ENCODE measurements at regions not wholly inside any gene's neighbourhood (a gene's known extent, or its start where the extent isn't known, plus 50 kb on each side); places are given as distances from the start of the nearest gene placed in this dataset.

DNA sequence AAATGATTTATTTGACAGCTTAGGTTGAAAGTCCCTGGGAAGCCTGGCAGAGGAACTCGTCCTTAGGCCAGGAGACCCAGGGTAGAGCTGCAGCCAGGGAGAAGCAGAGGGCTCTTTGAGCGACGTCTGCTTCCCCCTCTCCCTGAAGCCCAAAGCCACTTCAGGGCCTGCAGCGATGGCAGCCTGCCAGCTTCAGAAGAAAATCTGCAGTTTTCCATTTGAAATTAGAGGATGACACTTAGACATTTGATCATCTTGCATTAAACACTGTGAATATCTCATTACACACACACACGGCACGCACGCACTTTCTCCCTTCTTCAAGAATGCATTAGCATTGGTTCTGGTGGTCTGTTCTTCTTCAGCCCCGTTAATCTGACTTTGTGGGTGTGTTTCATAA lies 96.5 kb downstream of the PLEKHG1 start:
- Histone ChIP-seq H3K27me3 (ENCODE audit: control insufficient read depth in 1 of 2, insufficient read depth in 2 of 2, low read length in 2 of 2) (no peaks in the 10 kb centered on the region; a peak in 1 of 5 replicates), H2AFZ (ENCODE audit: low read length) (no peak overlapping the region), H3K9me3 (ENCODE audit: low read length) (no peaks in the 10 kb centered on the region), H3K4me3 (replicated peaks in 1 of 3; ENCODE audit: insufficient read depth in 1 of 3, low read depth in 2 of 3, low read length in 3 of 3) (no peak overlapping the region), H3K4me2 (ENCODE audit: low read depth, low read length) (no peak overlapping the region), H3K4me1 (ENCODE audit: insufficient read depth, low read length) (no peaks in the 10 kb centered on the region), H3K36me3 (replicated peaks in 1 of 2; ENCODE audit: control insufficient read depth in 1 of 2, insufficient read depth in 2 of 2, low read length in 2 of 2) (no peaks in the 10 kb centered on the region), H4K20me1 (ENCODE audit: insufficient read depth, low read length) (no peaks in the 10 kb centered on the region), H3K27ac (ENCODE audit: extremely low read length, insufficient read depth, low read length) (no peak overlapping the region), H3K9ac (ENCODE audit: insufficient read depth, low read depth, low read length) (no peak overlapping the region), H3K79me2 (ENCODE audit: insufficient read depth, low read length) (no peaks in the 10 kb centered on the region)
- intact Hi-C loops (cut with micrococcal nuclease; ENCODE audit: unreplicated experiment) (no loop called here), in situ Hi-C loops (cut with HindIII; ENCODE audit: extremely low pct_ligation_motif_present, low pct_unique_long_range_greater_than_20kb) (no loop called here)
- DNase-seq (ENCODE audit: low spot score) (no peak), ATAC-seq (no peak), FAIRE-seq (no peak)
- no peak for TF ChIP-seq MAFF (IDR thresholded peaks at IDR 0.05; ENCODE audit: low read depth, low read length)
- no peak for TF ChIP-seq ATF7-NPFF (CRISPR knock-in tag; IDR thresholded peaks at IDR 0.05; ENCODE audit: low read depth)
- no peak for TF ChIP-seq ZNF713 (CRISPR knock-in tag; IDR thresholded peaks at IDR 0.05)
- TF ChIP-seq, protein P1, sequence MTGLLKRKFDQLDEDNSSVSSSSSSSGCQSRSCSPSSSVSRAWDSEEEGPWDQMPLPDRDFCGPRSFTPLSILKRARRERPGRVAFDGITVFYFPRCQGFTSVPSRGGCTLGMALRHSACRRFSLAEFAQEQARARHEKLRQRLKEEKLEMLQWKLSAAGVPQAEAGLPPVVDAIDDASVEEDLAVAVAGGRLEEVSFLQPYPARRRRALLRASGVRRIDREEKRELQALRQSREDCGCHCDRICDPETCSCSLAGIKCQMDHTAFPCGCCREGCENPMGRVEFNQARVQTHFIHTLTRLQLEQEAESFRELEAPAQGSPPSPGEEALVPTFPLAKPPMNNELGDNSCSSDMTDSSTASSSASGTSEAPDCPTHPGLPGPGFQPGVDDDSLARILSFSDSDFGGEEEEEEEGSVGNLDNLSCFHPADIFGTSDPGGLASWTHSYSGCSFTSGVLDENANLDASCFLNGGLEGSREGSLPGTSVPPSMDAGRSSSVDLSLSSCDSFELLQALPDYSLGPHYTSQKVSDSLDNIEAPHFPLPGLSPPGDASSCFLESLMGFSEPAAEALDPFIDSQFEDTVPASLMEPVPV (CRISPR knock-in tag; IDR thresholded peaks at IDR 0.05): no peak
- TF ChIP-seq, protein P2, sequence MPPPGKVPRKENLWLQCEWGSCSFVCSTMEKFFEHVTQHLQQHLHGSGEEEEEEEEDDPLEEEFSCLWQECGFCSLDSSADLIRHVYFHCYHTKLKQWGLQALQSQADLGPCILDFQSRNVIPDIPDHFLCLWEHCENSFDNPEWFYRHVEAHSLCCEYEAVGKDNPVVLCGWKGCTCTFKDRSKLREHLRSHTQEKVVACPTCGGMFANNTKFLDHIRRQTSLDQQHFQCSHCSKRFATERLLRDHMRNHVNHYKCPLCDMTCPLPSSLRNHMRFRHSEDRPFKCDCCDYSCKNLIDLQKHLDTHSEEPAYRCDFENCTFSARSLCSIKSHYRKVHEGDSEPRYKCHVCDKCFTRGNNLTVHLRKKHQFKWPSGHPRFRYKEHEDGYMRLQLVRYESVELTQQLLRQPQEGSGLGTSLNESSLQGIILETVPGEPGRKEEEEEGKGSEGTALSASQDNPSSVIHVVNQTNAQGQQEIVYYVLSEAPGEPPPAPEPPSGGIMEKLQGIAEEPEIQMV (CRISPR knock-in tag; IDR thresholded peaks at IDR 0.05; ENCODE audit: low read depth): no peak
- TF ChIP-seq AHR (CRISPR knock-in tag; IDR thresholded peaks at IDR 0.05): no peak
- no peak for TF ChIP-seq RFX5 (IDR thresholded peaks at IDR 0.05; ENCODE audit: low read depth, low read length)
- TF ChIP-seq ATRX (CRISPR knock-in tag; IDR thresholded peaks at IDR 0.05; ENCODE audit: borderline replicate concordance): no peak
- no peak for TF ChIP-seq ZNF354B (CRISPR knock-in tag; IDR thresholded peaks at IDR 0.05)
- TF ChIP-seq, protein P3, sequence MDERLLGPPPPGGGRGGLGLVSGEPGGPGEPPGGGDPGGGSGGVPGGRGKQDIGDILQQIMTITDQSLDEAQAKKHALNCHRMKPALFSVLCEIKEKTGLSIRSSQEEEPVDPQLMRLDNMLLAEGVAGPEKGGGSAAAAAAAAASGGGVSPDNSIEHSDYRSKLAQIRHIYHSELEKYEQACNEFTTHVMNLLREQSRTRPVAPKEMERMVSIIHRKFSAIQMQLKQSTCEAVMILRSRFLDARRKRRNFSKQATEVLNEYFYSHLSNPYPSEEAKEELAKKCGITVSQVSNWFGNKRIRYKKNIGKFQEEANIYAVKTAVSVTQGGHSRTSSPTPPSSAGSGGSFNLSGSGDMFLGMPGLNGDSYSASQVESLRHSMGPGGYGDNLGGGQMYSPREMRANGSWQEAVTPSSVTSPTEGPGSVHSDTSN (CRISPR knock-in tag; IDR thresholded peaks at IDR 0.05): no peak
- TF ChIP-seq ZNF83 (CRISPR knock-in tag; IDR thresholded peaks at IDR 0.05; ENCODE audit: borderline replicate concordance): no peak
- no peak for TF ChIP-seq ZNF773 (CRISPR knock-in tag; IDR thresholded peaks at IDR 0.05; ENCODE audit: borderline replicate concordance)
- TF ChIP-seq, protein P4, sequence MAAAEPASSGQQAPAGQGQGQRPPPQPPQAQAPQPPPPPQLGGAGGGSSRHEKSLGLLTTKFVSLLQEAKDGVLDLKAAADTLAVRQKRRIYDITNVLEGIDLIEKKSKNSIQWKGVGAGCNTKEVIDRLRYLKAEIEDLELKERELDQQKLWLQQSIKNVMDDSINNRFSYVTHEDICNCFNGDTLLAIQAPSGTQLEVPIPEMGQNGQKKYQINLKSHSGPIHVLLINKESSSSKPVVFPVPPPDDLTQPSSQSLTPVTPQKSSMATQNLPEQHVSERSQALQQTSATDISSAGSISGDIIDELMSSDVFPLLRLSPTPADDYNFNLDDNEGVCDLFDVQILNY (CRISPR knock-in tag; conservative IDR thresholded peaks at IDR 0.05): no peak
- TF ChIP-seq, protein P5, sequence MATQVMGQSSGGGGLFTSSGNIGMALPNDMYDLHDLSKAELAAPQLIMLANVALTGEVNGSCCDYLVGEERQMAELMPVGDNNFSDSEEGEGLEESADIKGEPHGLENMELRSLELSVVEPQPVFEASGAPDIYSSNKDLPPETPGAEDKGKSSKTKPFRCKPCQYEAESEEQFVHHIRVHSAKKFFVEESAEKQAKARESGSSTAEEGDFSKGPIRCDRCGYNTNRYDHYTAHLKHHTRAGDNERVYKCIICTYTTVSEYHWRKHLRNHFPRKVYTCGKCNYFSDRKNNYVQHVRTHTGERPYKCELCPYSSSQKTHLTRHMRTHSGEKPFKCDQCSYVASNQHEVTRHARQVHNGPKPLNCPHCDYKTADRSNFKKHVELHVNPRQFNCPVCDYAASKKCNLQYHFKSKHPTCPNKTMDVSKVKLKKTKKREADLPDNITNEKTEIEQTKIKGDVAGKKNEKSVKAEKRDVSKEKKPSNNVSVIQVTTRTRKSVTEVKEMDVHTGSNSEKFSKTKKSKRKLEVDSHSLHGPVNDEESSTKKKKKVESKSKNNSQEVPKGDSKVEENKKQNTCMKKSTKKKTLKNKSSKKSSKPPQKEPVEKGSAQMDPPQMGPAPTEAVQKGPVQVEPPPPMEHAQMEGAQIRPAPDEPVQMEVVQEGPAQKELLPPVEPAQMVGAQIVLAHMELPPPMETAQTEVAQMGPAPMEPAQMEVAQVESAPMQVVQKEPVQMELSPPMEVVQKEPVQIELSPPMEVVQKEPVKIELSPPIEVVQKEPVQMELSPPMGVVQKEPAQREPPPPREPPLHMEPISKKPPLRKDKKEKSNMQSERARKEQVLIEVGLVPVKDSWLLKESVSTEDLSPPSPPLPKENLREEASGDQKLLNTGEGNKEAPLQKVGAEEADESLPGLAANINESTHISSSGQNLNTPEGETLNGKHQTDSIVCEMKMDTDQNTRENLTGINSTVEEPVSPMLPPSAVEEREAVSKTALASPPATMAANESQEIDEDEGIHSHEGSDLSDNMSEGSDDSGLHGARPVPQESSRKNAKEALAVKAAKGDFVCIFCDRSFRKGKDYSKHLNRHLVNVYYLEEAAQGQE (IDR thresholded peaks at IDR 0.05; ENCODE audit: borderline replicate concordance in 1 of 2, low read depth in 1 of 2, low read length in 2 of 2): no peak
- 41% methylated on average over 8 of the region's 8 CpGs for WGBS (ENCODE audit: low lambda C conversion rate)
- CTCF ChIA-PET (ENCODE audit: low intra/inter-chr PET ratio, low total read pairs): no interaction called here
- no TSS peak for BruUV-seq (replicated peaks)
- POLR2A ChIA-PET: no interaction called here

All from HepG2 (cell line).